GM23338 (cell line): ENCODE measurements at regions not wholly inside any gene's neighbourhood (a gene's known extent, or its start where the extent isn't known, plus 50 kb on each side); places are given as distances from the start of the nearest gene placed in this dataset.

Experiments used
- ATAC-seq: fragments of 200-7000 bp; cut with Tn5 transposase; 3 replicates; pipeline ENCODE4 v1.9.1; 2020
- DNase-seq: peaks from one replicate; pipeline ENCODE4 v3.0.0-alpha.2; 2015; ENCODE audit warnings: low spot score
- H2AFZ ChIP-seq: fragments of 200-600 bp; sonication (generic); 2 replicates; pipeline ENCODE4 v1.8.0; 2016; ENCODE audit warnings: antibody characterized with exemption, mild to moderate bottlenecking, moderate library complexity
- H3F3A ChIP-seq: fragments of 200-600 bp; sonication (generic); replicated peaks from 2 replicates; pipeline ENCODE4 v1.8.0; 2017; ENCODE audit warnings: antibody characterized with exemption, mixed run types, low read depth
- H3K27ac ChIP-seq: fragments of 200-600 bp; sonication (generic); 2 replicates; pipeline ENCODE4 v1.6.1; 2016; ENCODE audit warnings: low read depth
- H3K27me3 ChIP-seq: fragments of 200-600 bp; sonication (generic); 2 replicates; pipeline ENCODE4 v1.8.0; 2016; ENCODE audit warnings: mild to moderate bottlenecking, mixed run types, moderate library complexity; ENCODE audit not compliant: insufficient read depth
- H3K36me3 ChIP-seq: fragments of 200-600 bp; sonication (generic); 2 replicates; pipeline ENCODE4 v1.8.0; 2016; ENCODE audit warnings: mild to moderate bottlenecking; ENCODE audit not compliant: insufficient read depth
- H3K4me1 ChIP-seq: fragments of 200-600 bp; sonication (generic); 2 replicates; pipeline ENCODE4 v1.8.0; 2016; ENCODE audit warnings: mild to moderate bottlenecking, moderate library complexity; ENCODE audit not compliant: insufficient read depth
- H3K4me2 ChIP-seq: fragments of 200-600 bp; sonication (generic); 2 replicates; pipeline ENCODE4 v1.7.1; 2017; ENCODE audit warnings: mixed run types
- H3K4me3 ChIP-seq: fragments of 200-600 bp; sonication (generic); 2 replicates; pipeline ENCODE4 v1.6.1; 2016; ENCODE audit warnings: mixed run types
- H3K79me2 ChIP-seq: fragments of 200-600 bp; sonication (generic); replicated peaks from 2 replicates; pipeline ENCODE4 v1.8.0; 2017; ENCODE audit warnings: mild to moderate bottlenecking; ENCODE audit not compliant: insufficient read depth
- H3K9me2 ChIP-seq: fragments of 200-600 bp; sonication (generic); 2 replicates; pipeline ENCODE4 v1.8.0; 2017; ENCODE audit not compliant: insufficient read depth
- H4K20me1 ChIP-seq: fragments of 200-600 bp; sonication (generic); replicated peaks from 2 replicates; pipeline ENCODE4 v1.8.0; 2017; ENCODE audit warnings: mild to moderate bottlenecking; ENCODE audit not compliant: insufficient read depth
- H3K27ac Mint-ChIP-seq: 2 replicates; pipeline ENCODE4 v1.8.0; 2020; ENCODE audit warnings: inconsistent platforms, mild to moderate bottlenecking, moderate library complexity, mixed read lengths
- H3K27me3 Mint-ChIP-seq: 3 replicates; pipeline ENCODE4 v1.8.0; 2022; ENCODE audit warnings: low read depth, mild to moderate bottlenecking, moderate library complexity, mixed read lengths, inconsistent platforms; ENCODE audit not compliant: insufficient read depth, poor library complexity
- H3K36me3 Mint-ChIP-seq: 3 replicates; pipeline ENCODE4 v1.8.0; 2021; ENCODE audit warnings: low read depth, mild to moderate bottlenecking, inconsistent platforms, moderate library complexity, mixed read lengths
- H3K4me1 Mint-ChIP-seq: 3 replicates; pipeline ENCODE4 v1.8.0; 2020; ENCODE audit warnings: mild to moderate bottlenecking, inconsistent platforms, mixed read lengths
- H3K4me3 Mint-ChIP-seq: 3 replicates; pipeline ENCODE4 v1.8.0; 2021; ENCODE audit warnings: moderate library complexity, mild to moderate bottlenecking, inconsistent platforms, mixed read lengths
- H3K9me3 Mint-ChIP-seq: 3 replicates; pipeline ENCODE4 v1.8.0; 2020; ENCODE audit warnings: moderate library complexity, mild to moderate bottlenecking, inconsistent platforms, mixed read lengths
- CREB1 ChIP-seq: fragments of 250-450 bp; sonication (Bioruptor Pico); IDR thresholded peaks from 2 replicates; pipeline ENCODE4 v1.5.0; 2020; ENCODE audit warnings: low read depth, mild to moderate bottlenecking, moderate library complexity
- EZH2 ChIP-seq: fragments of 200-600 bp; sonication (generic); IDR thresholded peaks from one replicate; pipeline ENCODE4 v1.8.0; 2017; ENCODE audit warnings: antibody characterized with exemption, mild to moderate bottlenecking, low read depth; ENCODE audit not compliant: unreplicated experiment
- EZH2phosphoT487 ChIP-seq: fragments of 200-600 bp; sonication (generic); IDR thresholded peaks from one replicate; pipeline ENCODE4 v1.8.1; 2018; ENCODE audit warnings: antibody characterized with exemption; ENCODE audit not compliant: unreplicated experiment
- JUNB ChIP-seq: IDR thresholded peaks from one replicate; pipeline ENCODE4 v1.6.1; 2016; ENCODE audit warnings: antibody characterized with exemption; ENCODE audit not compliant: unreplicated experiment
- NANOG ChIP-seq: IDR thresholded peaks from 2 replicates; pipeline ENCODE4 v1.6.1; 2016; ENCODE audit warnings: antibody characterized with exemption, borderline replicate concordance
- POLR2AphosphoS5 ChIP-seq: IDR thresholded peaks from 2 replicates; pipeline ENCODE4 v1.6.1; 2016; ENCODE audit warnings: antibody characterized with exemption, low read depth
- STAT1 ChIP-seq: IDR thresholded peaks from one replicate; pipeline ENCODE4 v1.6.1; 2016; ENCODE audit warnings: antibody characterized with exemption; ENCODE audit not compliant: unreplicated experiment
- ZNF114 ChIP-seq: fragments of 250-450 bp; sonication (Bioruptor Pico); IDR thresholded peaks from 2 replicates; pipeline ENCODE4 v1.5.0; 2020; ENCODE audit warnings: mild to moderate bottlenecking, moderate library complexity
- ZNF331 ChIP-seq: fragments of 250-450 bp; sonication (Bioruptor Pico); IDR thresholded peaks from 2 replicates; pipeline ENCODE4 v1.5.0; 2020; ENCODE audit warnings: low read depth, mild to moderate bottlenecking, moderate library complexity
- TF ChIP-seq, protein P1 (sequence below): IDR thresholded peaks from one replicate; pipeline ENCODE4 v1.6.1; 2018; ENCODE audit warnings: antibody characterized with exemption; ENCODE audit not compliant: unreplicated experiment
- TF ChIP-seq, protein P2 (sequence below), 2 experiments: fragments of 200-600 bp in 1 of 2; sonication (generic) in 1 of 2; conservative IDR thresholded peaks; 2 replicates each; pipeline versions ENCODE4 v1.5.1 to v1.6.1; 2016 to 2017; ENCODE audit warnings: antibody characterized with exemption in 2 of 2, low read depth in 2 of 2, mild to moderate bottlenecking in 2 of 2, moderate library complexity in 1 of 2
- TF ChIP-seq, protein P3 (sequence below): IDR thresholded peaks from 2 replicates; pipeline ENCODE4 v1.6.1; 2016; ENCODE audit warnings: antibody characterized with exemption
- TF ChIP-seq, protein P4 (sequence below): fragments of 250-450 bp; sonication (Bioruptor Pico); IDR thresholded peaks from 2 replicates; pipeline ENCODE4 v1.5.0; 2020; ENCODE audit warnings: mild to moderate bottlenecking, moderate library complexity

DNA sequence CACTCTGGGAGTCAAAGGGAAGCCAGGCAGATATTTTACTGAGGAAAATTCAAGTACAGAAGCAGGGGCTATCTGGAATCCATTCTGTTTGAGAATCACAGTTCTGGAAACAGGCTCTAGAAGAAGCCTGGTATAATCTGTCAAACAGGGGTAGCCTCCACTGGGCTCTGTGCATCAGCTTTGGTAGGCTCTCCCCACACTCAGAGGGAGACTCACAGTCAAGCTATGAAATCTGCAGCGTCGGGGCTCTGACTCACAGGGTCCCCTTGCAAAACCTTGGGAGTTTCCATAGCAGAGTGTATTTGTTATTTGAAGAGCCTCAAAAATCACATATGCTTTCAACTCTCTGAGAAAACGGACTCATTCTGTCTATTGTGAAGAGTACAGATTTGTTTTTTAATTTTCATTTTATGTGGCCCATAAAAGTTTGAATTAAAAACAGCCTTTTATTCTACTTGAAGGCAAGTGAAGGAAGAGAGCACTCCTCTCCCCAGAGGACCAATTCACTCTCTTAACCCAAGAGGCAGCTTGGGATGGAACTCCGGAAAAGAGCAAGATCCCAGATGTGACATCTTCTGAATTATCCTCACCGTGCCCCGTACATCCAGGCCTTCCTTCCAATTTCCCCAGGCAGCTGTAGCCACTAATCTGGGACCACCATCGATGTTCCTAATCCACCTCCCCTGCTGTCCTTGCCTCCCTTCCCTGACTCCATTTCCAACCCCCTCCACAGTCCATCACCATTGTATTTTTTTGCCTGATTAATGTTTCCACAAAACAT lies 590.9 kb upstream of the MGMT start:
- no peak for ATAC-seq
- H3K36me3 Mint-ChIP-seq = no peaks in the 10 kb centered on the region

More for the DNA sequence above, 590.9 kb upstream of the MGMT start:
- Histone ChIP-seq H3K27me3 (no peaks in the 10 kb centered on the region), H3F3A (no peaks in the 10 kb centered on the region), H4K20me1 (no peaks in the 10 kb centered on the region), H3K4me2 (no peak overlapping the region), H3K4me3 (no peak overlapping the region), H2AFZ (no peak overlapping the region), H3K27ac (no peak overlapping the region), H3K79me2 (no peaks in the 10 kb centered on the region), H3K9me2 (peaks cover 7% of the 10 kb centered on the region; the same call in 1 of the 2 replicates), H3K4me1 (no peaks in the 10 kb centered on the region), H3K36me3 (no peaks in the 10 kb centered on the region)
- no peaks in the 10 kb centered on the region; the same call in 1 of the 3 replicates for H3K9me3 Mint-ChIP-seq
- peaks cover 2% of the 10 kb centered on the region for H3K27me3 Mint-ChIP-seq
- no peaks in the 10 kb centered on the region for H3K4me1 Mint-ChIP-seq
- no peak for DNase-seq
- no peak overlapping the region for H3K4me3 Mint-ChIP-seq
- TF ChIP-seq ZNF114 (CRISPR knock-in tag) = no peak
- no peak for TF ChIP-seq EZH2
- no peak for TF ChIP-seq NANOG
- TF ChIP-seq EZH2phosphoT487 = no peak
- no peak for TF ChIP-seq JUNB
- TF ChIP-seq STAT1 = no peak
- TF ChIP-seq POLR2AphosphoS5 = no peak
- TF ChIP-seq, protein P1, sequence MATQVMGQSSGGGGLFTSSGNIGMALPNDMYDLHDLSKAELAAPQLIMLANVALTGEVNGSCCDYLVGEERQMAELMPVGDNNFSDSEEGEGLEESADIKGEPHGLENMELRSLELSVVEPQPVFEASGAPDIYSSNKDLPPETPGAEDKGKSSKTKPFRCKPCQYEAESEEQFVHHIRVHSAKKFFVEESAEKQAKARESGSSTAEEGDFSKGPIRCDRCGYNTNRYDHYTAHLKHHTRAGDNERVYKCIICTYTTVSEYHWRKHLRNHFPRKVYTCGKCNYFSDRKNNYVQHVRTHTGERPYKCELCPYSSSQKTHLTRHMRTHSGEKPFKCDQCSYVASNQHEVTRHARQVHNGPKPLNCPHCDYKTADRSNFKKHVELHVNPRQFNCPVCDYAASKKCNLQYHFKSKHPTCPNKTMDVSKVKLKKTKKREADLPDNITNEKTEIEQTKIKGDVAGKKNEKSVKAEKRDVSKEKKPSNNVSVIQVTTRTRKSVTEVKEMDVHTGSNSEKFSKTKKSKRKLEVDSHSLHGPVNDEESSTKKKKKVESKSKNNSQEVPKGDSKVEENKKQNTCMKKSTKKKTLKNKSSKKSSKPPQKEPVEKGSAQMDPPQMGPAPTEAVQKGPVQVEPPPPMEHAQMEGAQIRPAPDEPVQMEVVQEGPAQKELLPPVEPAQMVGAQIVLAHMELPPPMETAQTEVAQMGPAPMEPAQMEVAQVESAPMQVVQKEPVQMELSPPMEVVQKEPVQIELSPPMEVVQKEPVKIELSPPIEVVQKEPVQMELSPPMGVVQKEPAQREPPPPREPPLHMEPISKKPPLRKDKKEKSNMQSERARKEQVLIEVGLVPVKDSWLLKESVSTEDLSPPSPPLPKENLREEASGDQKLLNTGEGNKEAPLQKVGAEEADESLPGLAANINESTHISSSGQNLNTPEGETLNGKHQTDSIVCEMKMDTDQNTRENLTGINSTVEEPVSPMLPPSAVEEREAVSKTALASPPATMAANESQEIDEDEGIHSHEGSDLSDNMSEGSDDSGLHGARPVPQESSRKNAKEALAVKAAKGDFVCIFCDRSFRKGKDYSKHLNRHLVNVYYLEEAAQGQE = no peak
- no peak for TF ChIP-seq ZNF331 (CRISPR knock-in tag)
- TF ChIP-seq, protein P2, sequence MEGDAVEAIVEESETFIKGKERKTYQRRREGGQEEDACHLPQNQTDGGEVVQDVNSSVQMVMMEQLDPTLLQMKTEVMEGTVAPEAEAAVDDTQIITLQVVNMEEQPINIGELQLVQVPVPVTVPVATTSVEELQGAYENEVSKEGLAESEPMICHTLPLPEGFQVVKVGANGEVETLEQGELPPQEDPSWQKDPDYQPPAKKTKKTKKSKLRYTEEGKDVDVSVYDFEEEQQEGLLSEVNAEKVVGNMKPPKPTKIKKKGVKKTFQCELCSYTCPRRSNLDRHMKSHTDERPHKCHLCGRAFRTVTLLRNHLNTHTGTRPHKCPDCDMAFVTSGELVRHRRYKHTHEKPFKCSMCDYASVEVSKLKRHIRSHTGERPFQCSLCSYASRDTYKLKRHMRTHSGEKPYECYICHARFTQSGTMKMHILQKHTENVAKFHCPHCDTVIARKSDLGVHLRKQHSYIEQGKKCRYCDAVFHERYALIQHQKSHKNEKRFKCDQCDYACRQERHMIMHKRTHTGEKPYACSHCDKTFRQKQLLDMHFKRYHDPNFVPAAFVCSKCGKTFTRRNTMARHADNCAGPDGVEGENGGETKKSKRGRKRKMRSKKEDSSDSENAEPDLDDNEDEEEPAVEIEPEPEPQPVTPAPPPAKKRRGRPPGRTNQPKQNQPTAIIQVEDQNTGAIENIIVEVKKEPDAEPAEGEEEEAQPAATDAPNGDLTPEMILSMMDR (conservative IDR thresholded peaks at IDR 0.05; ENCODE audit: low read depth in 2 of 2) = no peak
- TF ChIP-seq, protein P3, sequence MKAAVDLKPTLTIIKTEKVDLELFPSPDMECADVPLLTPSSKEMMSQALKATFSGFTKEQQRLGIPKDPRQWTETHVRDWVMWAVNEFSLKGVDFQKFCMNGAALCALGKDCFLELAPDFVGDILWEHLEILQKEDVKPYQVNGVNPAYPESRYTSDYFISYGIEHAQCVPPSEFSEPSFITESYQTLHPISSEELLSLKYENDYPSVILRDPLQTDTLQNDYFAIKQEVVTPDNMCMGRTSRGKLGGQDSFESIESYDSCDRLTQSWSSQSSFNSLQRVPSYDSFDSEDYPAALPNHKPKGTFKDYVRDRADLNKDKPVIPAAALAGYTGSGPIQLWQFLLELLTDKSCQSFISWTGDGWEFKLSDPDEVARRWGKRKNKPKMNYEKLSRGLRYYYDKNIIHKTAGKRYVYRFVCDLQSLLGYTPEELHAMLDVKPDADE = no peak
- no peak for TF ChIP-seq CREB1 (CRISPR knock-in tag)
- TF ChIP-seq, protein P4, sequence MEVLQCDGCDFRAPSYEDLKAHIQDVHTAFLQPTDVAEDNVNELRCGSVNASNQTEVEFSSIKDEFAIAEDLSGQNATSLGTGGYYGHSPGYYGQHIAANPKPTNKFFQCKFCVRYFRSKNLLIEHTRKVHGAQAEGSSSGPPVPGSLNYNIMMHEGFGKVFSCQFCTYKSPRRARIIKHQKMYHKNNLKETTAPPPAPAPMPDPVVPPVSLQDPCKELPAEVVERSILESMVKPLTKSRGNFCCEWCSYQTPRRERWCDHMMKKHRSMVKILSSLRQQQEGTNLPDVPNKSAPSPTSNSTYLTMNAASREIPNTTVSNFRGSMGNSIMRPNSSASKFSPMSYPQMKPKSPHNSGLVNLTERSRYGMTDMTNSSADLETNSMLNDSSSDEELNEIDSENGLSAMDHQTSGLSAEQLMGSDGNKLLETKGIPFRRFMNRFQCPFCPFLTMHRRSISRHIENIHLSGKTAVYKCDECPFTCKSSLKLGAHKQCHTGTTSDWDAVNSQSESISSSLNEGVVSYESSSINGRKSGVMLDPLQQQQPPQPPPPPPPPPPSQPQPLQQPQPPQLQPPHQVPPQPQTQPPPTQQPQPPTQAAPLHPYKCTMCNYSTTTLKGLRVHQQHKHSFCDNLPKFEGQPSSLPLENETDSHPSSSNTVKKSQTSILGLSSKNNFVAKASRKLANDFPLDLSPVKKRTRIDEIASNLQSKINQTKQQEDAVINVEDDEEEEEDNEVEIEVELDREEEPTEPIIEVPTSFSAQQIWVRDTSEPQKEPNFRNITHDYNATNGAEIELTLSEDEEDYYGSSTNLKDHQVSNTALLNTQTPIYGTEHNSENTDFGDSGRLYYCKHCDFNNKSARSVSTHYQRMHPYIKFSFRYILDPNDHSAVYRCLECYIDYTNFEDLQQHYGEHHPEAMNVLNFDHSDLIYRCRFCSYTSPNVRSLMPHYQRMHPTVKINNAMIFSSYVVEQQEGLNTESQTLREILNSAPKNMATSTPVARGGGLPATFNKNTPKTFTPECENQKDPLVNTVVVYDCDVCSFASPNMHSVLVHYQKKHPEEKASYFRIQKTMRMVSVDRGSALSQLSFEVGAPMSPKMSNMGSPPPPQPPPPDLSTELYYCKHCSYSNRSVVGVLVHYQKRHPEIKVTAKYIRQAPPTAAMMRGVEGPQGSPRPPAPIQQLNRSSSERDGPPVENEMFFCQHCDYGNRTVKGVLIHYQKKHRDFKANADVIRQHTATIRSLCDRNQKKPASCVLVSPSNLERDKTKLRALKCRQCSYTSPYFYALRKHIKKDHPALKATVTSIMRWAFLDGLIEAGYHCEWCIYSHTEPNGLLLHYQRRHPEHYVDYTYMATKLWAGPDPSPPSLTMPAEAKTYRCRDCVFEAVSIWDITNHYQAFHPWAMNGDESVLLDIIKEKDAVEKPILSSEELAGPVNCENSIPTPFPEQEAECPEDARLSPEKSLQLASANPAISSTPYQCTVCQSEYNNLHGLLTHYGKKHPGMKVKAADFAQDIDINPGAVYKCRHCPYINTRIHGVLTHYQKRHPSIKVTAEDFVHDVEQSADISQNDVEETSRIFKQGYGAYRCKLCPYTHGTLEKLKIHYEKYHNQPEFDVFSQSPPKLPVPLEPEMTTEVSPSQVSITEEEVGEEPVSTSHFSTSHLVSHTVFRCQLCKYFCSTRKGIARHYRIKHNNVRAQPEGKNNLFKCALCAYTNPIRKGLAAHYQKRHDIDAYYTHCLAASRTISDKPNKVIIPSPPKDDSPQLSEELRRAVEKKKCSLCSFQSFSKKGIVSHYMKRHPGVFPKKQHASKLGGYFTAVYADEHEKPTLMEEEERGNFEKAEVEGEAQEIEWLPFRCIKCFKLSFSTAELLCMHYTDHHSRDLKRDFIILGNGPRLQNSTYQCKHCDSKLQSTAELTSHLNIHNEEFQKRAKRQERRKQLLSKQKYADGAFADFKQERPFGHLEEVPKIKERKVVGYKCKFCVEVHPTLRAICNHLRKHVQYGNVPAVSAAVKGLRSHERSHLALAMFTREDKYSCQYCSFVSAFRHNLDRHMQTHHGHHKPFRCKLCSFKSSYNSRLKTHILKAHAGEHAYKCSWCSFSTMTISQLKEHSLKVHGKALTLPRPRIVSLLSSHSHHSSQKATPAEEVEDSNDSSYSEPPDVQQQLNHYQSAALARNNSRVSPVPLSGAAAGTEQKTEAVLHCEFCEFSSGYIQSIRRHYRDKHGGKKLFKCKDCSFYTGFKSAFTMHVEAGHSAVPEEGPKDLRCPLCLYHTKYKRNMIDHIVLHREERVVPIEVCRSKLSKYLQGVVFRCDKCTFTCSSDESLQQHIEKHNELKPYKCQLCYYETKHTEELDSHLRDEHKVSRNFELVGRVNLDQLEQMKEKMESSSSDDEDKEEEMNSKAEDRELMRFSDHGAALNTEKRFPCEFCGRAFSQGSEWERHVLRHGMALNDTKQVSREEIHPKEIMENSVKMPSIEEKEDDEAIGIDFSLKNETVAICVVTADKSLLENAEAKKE (CRISPR knock-in tag) = no peak
- no peak overlapping the region for H3K27ac Mint-ChIP-seq
